ENCODE measurements at regions not wholly inside any gene's neighbourhood (a gene's known extent, or its start where the extent isn't known, plus 50 kb on each side); places are given as distances from the start of the nearest gene placed in this dataset.

DNA sequence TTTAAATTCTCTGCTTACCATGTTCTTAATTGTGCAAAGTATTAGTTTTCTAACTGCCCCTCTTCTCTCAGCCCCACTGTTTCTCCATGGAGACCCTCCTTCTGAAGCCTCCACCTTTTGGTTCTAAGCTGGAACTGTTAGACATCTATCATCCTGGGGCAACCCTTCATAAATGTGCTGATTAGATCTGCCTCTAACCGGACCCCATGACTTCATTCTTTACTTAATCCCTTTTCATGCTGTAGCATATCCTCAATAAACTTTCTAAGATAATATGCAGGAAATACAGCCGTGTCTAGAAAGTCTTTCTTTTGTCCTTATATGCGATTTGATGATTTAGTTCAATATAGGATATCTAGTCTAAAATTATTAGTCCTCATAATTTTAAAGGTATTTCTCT lies 1020.1 kb downstream of the ADGRL2 start:
- no peak overlapping the region for H3K4me3 ChIP-seq (ENCODE audit: low read depth, low read length)
- TF ChIP-seq, protein P1, sequence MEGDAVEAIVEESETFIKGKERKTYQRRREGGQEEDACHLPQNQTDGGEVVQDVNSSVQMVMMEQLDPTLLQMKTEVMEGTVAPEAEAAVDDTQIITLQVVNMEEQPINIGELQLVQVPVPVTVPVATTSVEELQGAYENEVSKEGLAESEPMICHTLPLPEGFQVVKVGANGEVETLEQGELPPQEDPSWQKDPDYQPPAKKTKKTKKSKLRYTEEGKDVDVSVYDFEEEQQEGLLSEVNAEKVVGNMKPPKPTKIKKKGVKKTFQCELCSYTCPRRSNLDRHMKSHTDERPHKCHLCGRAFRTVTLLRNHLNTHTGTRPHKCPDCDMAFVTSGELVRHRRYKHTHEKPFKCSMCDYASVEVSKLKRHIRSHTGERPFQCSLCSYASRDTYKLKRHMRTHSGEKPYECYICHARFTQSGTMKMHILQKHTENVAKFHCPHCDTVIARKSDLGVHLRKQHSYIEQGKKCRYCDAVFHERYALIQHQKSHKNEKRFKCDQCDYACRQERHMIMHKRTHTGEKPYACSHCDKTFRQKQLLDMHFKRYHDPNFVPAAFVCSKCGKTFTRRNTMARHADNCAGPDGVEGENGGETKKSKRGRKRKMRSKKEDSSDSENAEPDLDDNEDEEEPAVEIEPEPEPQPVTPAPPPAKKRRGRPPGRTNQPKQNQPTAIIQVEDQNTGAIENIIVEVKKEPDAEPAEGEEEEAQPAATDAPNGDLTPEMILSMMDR (conservative IDR thresholded peaks at IDR 0.05; ENCODE audit: low read depth, low read length) = no peak
- no peak for DNase-seq (ENCODE audit: low read depth)

DNA sequence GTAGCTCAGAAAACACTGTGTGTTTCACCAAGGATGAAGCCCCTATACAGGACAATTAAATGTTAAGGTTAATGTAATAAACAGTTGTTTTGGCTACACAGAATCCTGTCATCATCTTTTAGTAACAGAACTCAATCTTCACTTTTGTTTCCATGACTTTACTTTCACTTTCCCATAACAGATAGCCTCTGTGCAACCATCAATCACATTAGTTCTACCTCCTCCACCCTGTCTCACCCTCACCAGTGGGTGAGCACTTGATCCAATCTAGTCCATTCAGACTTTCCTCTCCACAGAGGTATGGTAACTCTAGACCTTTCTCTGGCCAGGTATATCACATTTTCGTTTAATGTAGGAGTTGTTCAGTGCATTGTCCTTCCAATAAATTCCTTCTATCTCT lies 1018.5 kb downstream of the ADGRL2 start:
- TF ChIP-seq, protein P1 (conservative IDR thresholded peaks at IDR 0.05; ENCODE audit: low read depth, low read length) = no peak
- H3K4me3 ChIP-seq (ENCODE audit: low read depth, low read length) = no peak overlapping the region
- DNase-seq (ENCODE audit: low read depth) = no peak

DNA sequence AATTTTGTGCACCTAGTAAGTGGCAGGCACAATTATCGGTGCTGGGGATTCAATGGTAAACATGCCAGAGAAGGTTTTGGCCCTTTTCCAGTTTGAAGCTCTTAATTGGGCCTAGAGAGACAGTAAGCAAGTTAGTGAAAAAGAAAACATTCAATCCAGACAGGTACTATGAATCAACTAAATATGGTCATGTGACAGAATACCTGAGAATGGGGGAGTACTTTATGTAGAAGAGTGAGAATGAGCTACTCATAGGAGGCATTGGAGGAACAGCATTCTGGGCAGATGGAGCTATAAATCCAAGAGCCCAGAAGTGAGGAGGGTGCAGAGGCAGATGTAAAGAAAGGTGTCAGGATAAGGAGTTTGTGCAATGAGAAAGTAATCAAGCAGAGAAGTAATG lies 1017.9 kb downstream of the ADGRL2 start:
- TF ChIP-seq, protein P1 (conservative IDR thresholded peaks at IDR 0.05; ENCODE audit: low read depth, low read length) = no peak
- DNase-seq (ENCODE audit: low read depth) = no peak
- no peak overlapping the region for H3K4me3 ChIP-seq (ENCODE audit: low read depth, low read length)

DNA sequence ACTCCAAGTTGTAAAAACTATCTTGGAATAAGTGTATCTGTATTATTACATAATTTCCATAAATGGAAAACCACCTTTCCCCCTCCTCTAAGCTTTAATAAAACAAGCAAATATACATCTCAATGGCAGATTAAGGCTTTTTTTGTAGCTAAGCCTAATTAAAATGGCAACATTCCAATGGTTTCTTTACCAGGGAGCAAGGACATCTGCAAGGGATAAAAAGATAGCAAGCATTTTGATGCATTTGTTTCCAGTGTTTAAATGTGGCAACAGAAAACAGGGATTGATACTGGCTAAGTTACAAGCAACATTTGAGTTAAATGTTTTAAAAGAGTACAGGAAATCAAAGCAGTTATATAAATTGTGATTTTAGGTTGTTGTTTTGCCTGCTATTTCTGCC lies 1012.7 kb downstream of the ADGRL2 start:
- no peak overlapping the region for H3K4me3 ChIP-seq (ENCODE audit: low read depth, low read length)
- TF ChIP-seq, protein P1 (conservative IDR thresholded peaks at IDR 0.05; ENCODE audit: low read depth, low read length) = no peak
- no peak for DNase-seq (ENCODE audit: low read depth)

DNA sequence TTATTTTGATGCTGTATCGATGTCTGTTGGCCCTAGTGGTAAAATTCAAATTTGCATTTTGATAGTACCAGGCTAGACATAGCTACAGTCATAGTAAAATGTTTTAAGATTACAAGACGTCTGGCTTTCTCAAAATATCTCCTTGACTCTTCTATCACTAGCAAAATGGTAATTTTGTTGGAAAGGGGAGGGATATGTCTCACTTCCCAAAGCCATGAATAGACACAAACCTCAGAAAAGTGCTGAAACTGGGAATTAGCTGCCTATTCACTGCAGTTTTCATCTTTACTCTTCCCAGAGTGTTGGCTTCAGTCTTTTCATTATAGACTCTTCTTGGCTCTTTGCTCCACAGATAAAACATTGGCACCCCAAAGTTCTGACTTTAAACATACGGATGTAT lies 1009.9 kb downstream of the ADGRL2 start:
- TF ChIP-seq, protein P1 (conservative IDR thresholded peaks at IDR 0.05; ENCODE audit: low read depth, low read length) = no peak
- no peak overlapping the region for H3K4me3 ChIP-seq (ENCODE audit: low read depth, low read length)
- no peak for DNase-seq (ENCODE audit: low read depth)

DNA sequence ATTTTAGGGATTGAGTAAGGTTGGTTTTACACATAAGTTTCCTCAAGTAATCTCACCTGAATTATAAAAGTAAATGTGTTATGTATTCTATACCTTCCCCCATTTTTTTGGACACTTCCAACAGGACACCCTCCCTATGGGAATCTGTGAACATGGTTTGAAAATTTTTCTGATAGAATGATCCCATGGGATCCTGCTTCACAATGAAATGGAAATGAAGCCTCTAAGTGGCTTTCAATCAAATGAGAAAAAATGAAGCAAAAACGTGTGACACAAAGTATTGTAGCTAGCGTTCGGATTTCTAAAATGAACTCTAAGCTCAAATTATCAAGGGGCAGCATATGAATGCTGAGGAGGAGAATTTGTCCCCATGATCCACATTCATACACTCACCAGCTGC lies 1006.8 kb downstream of the ADGRL2 start:
- DNase-seq (ENCODE audit: low read depth) = no peak
- TF ChIP-seq, protein P1 (conservative IDR thresholded peaks at IDR 0.05; ENCODE audit: low read depth, low read length) = no peak
- H3K4me3 ChIP-seq (ENCODE audit: low read depth, low read length) = no peak overlapping the region

DNA sequence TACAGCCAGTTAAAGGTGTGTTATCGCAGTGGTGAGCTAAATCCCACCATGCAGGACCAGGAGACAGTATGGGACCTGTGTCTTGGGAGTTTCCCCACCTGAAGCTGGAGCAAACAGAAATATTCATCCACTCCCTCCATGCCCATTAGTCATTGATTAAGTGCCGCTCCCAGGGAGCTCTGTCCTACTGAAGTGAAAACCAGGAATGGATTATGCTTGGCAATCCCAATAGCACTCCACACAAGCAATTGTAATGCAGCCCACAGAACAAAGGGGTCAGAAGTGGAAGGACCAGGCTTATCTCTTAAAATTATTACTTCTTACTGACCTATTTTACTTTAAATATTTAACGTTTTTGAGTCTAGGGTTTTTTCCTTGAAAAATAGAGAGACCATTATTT lies 1005.4 kb downstream of the ADGRL2 start:
- DNase-seq (ENCODE audit: low read depth) = no peak
- no peak overlapping the region for H3K4me3 ChIP-seq (ENCODE audit: low read depth, low read length)
- TF ChIP-seq, protein P1 (conservative IDR thresholded peaks at IDR 0.05; ENCODE audit: low read depth, low read length) = no peak

All from epithelial cell of proximal tubule (primary cell).